NCI-H446 (cell line): ENCODE measurements at regions not wholly inside any gene's neighbourhood (a gene's known extent, or its start where the extent isn't known, plus 50 kb on each side); places are given as distances from the start of the nearest gene placed in this dataset.
A peak's percentile ranks its signal among the peaks of the same experiment; 100 is the strongest.

Experiments used
- DNase-seq, 2 experiments: peaks; one replicate each; lab custom pipeline; 2025; lab: John Stamatoyannopoulos, UW

GRCh38 chr3:150165396-150166094 is 194.8 kb upstream of the PFN2 start:
- peak in 1 of 2 experiments; percentile 23 for DNase-seq

- no peak for DNase-seq
These were observed 190.3 kb upstream of the PFN2 start for GRCh38 chr3:150161011-150161410.

GRCh38 chr3:150158943-150159625 is 188.4 kb upstream of the PFN2 start:
- peak; percentile 86 to 93 for DNase-seq

GRCh38 chr3:150152567-150152966 is 181.9 kb upstream of the PFN2 start:
- DNase-seq: no peak

GRCh38 chr3:150150633-150151032 is 179.9 kb upstream of the PFN2 start:
- no peak for DNase-seq

- DNase-seq: peak; percentile 93 to 95
These were observed 179.0 kb upstream of the PFN2 start for GRCh38 chr3:150149651-150150051.

- DNase-seq: no peak
These were observed 177.5 kb upstream of the PFN2 start for GRCh38 chr3:150148227-150148626.

- no peak for DNase-seq
These were observed 177.1 kb upstream of the PFN2 start for GRCh38 chr3:150147776-150148175.

- peak in 1 of 2 experiments; percentile 11 for DNase-seq
These were observed 176.5 kb upstream of the PFN2 start for GRCh38 chr3:150146991-150147761.

- no peak for DNase-seq
These were observed 175.0 kb upstream of the PFN2 start for GRCh38 chr3:150145659-150146058.

- DNase-seq: no peak
These were observed 173.6 kb upstream of the PFN2 start for GRCh38 chr3:150144191-150144708.

- DNase-seq: no peak
These were observed 172.2 kb upstream of the PFN2 start for GRCh38 chr3:150142936-150143335.

GRCh38 chr3:150141790-150142326 is 171.2 kb upstream of the PFN2 start:
- no peak for DNase-seq

GRCh38 chr3:150140614-150141321 is 170.1 kb upstream of the PFN2 start:
- DNase-seq: no peak

GRCh38 chr3:150138824-150139223 is 168.1 kb upstream of the PFN2 start:
- no peak for DNase-seq

GRCh38 chr3:150136242-150136641 is 165.5 kb upstream of the PFN2 start:
- no peak for DNase-seq

- no peak for DNase-seq
These were observed 164.6 kb upstream of the PFN2 start for GRCh38 chr3:150135287-150135721.

GRCh38 chr3:150133293-150133692 is 162.6 kb upstream of the PFN2 start:
- DNase-seq: peak in 1 of 2 experiments; percentile 18

- no peak for DNase-seq
These were observed 161.5 kb upstream of the PFN2 start for GRCh38 chr3:150132101-150132749.

- DNase-seq: no peak
These were observed 161.0 kb upstream of the PFN2 start for GRCh38 chr3:150131663-150132062.
